A549 (cell line): ENCODE measurements at regions not wholly inside any gene's neighbourhood (a gene's known extent, or its start where the extent isn't known, plus 50 kb on each side); places are given as distances from the start of the nearest gene placed in this dataset.

Experiments
- ATAC-seq, 2 experiments: fragments of 200-7000 bp in 1 of 2; fragments of >200 bp in 1 of 2; cut with Nextera tagmentation in 1 of 2; cut with Tn5 transposase in 1 of 2; 3 replicates each; pipeline versions ENCODE4 v1.8.0 to v1.9.1; 2018 to 2020; ENCODE audit warnings: mild to moderate bottlenecking in 1 of 2, moderate library complexity in 1 of 2
- CTCF ChIA-PET: fragments of 300-600 bp; sonication (Branson Sonifier 250); formaldehyde crosslinking; extraction: SDS; loops from one replicate; lab custom pipeline; 2021; ENCODE audit warnings: antibody characterized with exemption, inconsistent platforms; lab: Yijun Ruan, JAX
- POLR2A ChIA-PET: fragments of 350-600 bp; formaldehyde crosslinking; extraction: SDS; loops from one replicate; lab custom pipeline; 2021; ENCODE audit warnings: antibody characterized with exemption, inconsistent platforms; lab: Yijun Ruan, JAX
- DNase-seq, 2 experiments: peaks; one replicate each; pipeline versions ENCODE4 v3.0.0 to v3.0.0-alpha.2; 2011 to 2016; ENCODE audit warnings: low read depth in 1 of 2, low spot score in 1 of 2
- FAIRE-seq: peaks from 2 replicates; lab custom pipeline; 2011; peaks lifted over from hg19 to GRCh38; lab: Jason Lieb, UNC
- H3K27ac ChIP-seq, 2 experiments: fragments of >200 bp; sonication (Bioruptor Twin); formaldehyde crosslinking; 3 replicates each; pipeline ENCODE4 v1.5.1; 2016 to 2017
- H3K4me1 ChIP-seq: fragments of >200 bp; sonication (Bioruptor Twin); formaldehyde crosslinking; 3 replicates; pipeline ENCODE4 v1.6.1; 2016
- H3K4me2 ChIP-seq: fragments of >200 bp; sonication (Bioruptor Twin); formaldehyde crosslinking; 3 replicates; pipeline ENCODE4 v1.6.1; 2016
- H3K4me3 ChIP-seq: fragments of >200 bp; sonication (Bioruptor Twin); formaldehyde crosslinking; 3 replicates; pipeline ENCODE4 v1.5.1; 2016
- H3K9me3 ChIP-seq: fragments of >200 bp; sonication (Bioruptor Twin); formaldehyde crosslinking; 3 replicates; pipeline ENCODE4 v1.6.1; 2016
- BHLHE40 ChIP-seq: IDR thresholded peaks from 2 replicates; pipeline ENCODE4 v1.6.1; 2012; ENCODE audit warnings: low read depth, low read length, inconsistent platforms
- CHD4 ChIP-seq: fragments of 200-600 bp; sonication (generic); IDR thresholded peaks from 2 replicates; pipeline ENCODE4 v1.6.1; 2016; ENCODE audit warnings: antibody characterized with exemption, mild to moderate bottlenecking, borderline replicate concordance
- CTCF ChIP-seq: fragments of >200 bp; sonication (Bioruptor Twin); formaldehyde crosslinking; IDR thresholded peaks from 3 replicates; pipeline ENCODE4 v1.5.1; 2016
- EHMT2 ChIP-seq: fragments of 200-600 bp; sonication (generic); IDR thresholded peaks from 2 replicates; pipeline ENCODE4 v1.6.1; 2016; ENCODE audit warnings: antibody characterized with exemption, low read depth, mild to moderate bottlenecking, moderate library complexity
- ELK1 ChIP-seq: fragments of 150-350 bp; IDR thresholded peaks from 2 replicates; pipeline ENCODE4 v1.6.1; 2014; ENCODE audit warnings: low read depth, mild to moderate bottlenecking, low read length
- FOXS1 ChIP-seq: fragments of 250-450 bp; sonication (Bioruptor Pico); IDR thresholded peaks from 2 replicates; pipeline ENCODE4 v1.5.0; 2020; ENCODE audit warnings: mild to moderate bottlenecking, moderate library complexity
- GATA3 ChIP-seq: IDR thresholded peaks from 2 replicates; pipeline ENCODE4 v1.6.1; 2012; ENCODE audit warnings: borderline replicate concordance
- HDAC2 ChIP-seq: fragments of 200-600 bp; sonication (generic); IDR thresholded peaks from 2 replicates; pipeline ENCODE4 v1.6.1; 2016
- HOXA7 ChIP-seq: fragments of 250-450 bp; sonication (Bioruptor Pico); IDR thresholded peaks from 2 replicates; pipeline ENCODE4 v1.5.0; 2020; ENCODE audit warnings: mild to moderate bottlenecking, moderate library complexity
- HOXB13 ChIP-seq: fragments of 250-450 bp; sonication (Bioruptor Pico); IDR thresholded peaks from 2 replicates; pipeline ENCODE4 v1.5.0; 2020; ENCODE audit warnings: low read depth, mild to moderate bottlenecking, moderate library complexity
- JUN ChIP-seq, 2 experiments: fragments of >200 bp; sonication (Bioruptor Twin); formaldehyde crosslinking; IDR thresholded peaks; 2 replicates in 1 of 2; 3 replicates in 1 of 2; pipeline ENCODE4 v1.6.1; 2016 to 2017
- KDM5A ChIP-seq: fragments of 200-600 bp; sonication (generic); IDR thresholded peaks from 2 replicates; pipeline ENCODE4 v1.6.1; 2016; ENCODE audit warnings: antibody characterized with exemption, mild to moderate bottlenecking
- MAFK ChIP-seq: fragments of 450-650 bp; IDR thresholded peaks from 2 replicates; pipeline ENCODE4 v1.6.1; 2014; ENCODE audit not compliant: partially characterized antibody
- MAZ ChIP-seq: fragments of 150-350 bp; IDR thresholded peaks from 2 replicates; pipeline ENCODE4 v1.6.1; 2014; ENCODE audit warnings: antibody characterized with exemption, low read depth, low read length, borderline replicate concordance
- NFE2L2 ChIP-seq: fragments of 150-350 bp; conservative IDR thresholded peaks from 2 replicates; pipeline ENCODE4 v1.6.1; 2014; ENCODE audit warnings: low read length
- NPAS2 ChIP-seq: fragments of 250-450 bp; sonication (Bioruptor Pico); IDR thresholded peaks from 2 replicates; pipeline ENCODE4 v1.8.0; 2022; ENCODE audit warnings: mild to moderate bottlenecking, moderate library complexity, borderline replicate concordance
- NR3C1 ChIP-seq: fragments of >200 bp; sonication (Bioruptor Twin); formaldehyde crosslinking; IDR thresholded peaks from 3 replicates; pipeline ENCODE4 v1.6.1; 2017
- PBX3 ChIP-seq: IDR thresholded peaks from 2 replicates; pipeline ENCODE4 v1.6.1; 2012
- POLR2AphosphoS2 ChIP-seq: conservative IDR thresholded peaks from 2 replicates; pipeline ENCODE4 v1.6.1; 2012; ENCODE audit warnings: low read length, improper control_type of control experiment, inconsistent platforms
- RAD21 ChIP-seq, 2 experiments: fragments of >200 bp in 1 of 2; sonication (Bioruptor Twin) in 1 of 2; formaldehyde crosslinking in 1 of 2; IDR thresholded peaks in 1 of 2; conservative IDR thresholded peaks in 1 of 2; 2 replicates in 1 of 2; 3 replicates in 1 of 2; pipeline ENCODE4 v1.6.1; 2012 to 2018; ENCODE audit warnings: inconsistent platforms in 1 of 2
- RFX5 ChIP-seq: fragments of 450-650 bp; IDR thresholded peaks from 2 replicates; pipeline ENCODE4 v1.7.1; 2014; ENCODE audit warnings: antibody characterized with exemption, mild to moderate bottlenecking, moderate library complexity
- RNF2 ChIP-seq: fragments of 200-600 bp; sonication (generic); IDR thresholded peaks from 2 replicates; pipeline ENCODE4 v1.6.1; 2016; ENCODE audit warnings: low read depth, mild to moderate bottlenecking, antibody characterized with exemption, moderate library complexity, borderline replicate concordance
- SMC3 ChIP-seq: fragments of >200 bp; sonication (Bioruptor Twin); formaldehyde crosslinking; IDR thresholded peaks from 3 replicates; pipeline ENCODE4 v1.6.1; 2018; ENCODE audit warnings: inconsistent platforms
- SREBF2 ChIP-seq: fragments of 450-650 bp; IDR thresholded peaks from 2 replicates; pipeline ENCODE4 v1.6.1; 2014; ENCODE audit warnings: mild to moderate bottlenecking, moderate library complexity
- TFCP2L1 ChIP-seq: fragments of 250-450 bp; sonication (Bioruptor Pico); IDR thresholded peaks from 2 replicates; pipeline ENCODE4 v1.5.0; 2021; ENCODE audit warnings: mild to moderate bottlenecking
- USF2 ChIP-seq: fragments of 450-650 bp; IDR thresholded peaks from 2 replicates; pipeline ENCODE4 v1.6.1; 2014; ENCODE audit warnings: antibody characterized with exemption
- ZC3H11A ChIP-seq: fragments of 450-650 bp; IDR thresholded peaks from 2 replicates; pipeline ENCODE4 v1.6.1; 2014; ENCODE audit warnings: antibody characterized with exemption, mild to moderate bottlenecking
- ZFP36 ChIP-seq: fragments of 450-650 bp; IDR thresholded peaks from 2 replicates; pipeline ENCODE4 v1.6.1; 2014; ENCODE audit warnings: borderline replicate concordance; ENCODE audit not compliant: partially characterized antibody
- ZSCAN20 ChIP-seq: fragments of 250-450 bp; sonication (Bioruptor Pico); IDR thresholded peaks from 2 replicates; pipeline ENCODE4 v1.8.0; 2022; ENCODE audit warnings: mild to moderate bottlenecking, moderate library complexity
- WGBS: methylation state at CpG from one replicate; pipeline ENCODE4 v1.1.6; 2017; ENCODE audit errors: missing lambda C conversion rate; 5-methylcytosine and 5-hydroxymethylcytosine counted together
- TF ChIP-seq, protein P1 (sequence below): fragments of 250-450 bp; sonication (Bioruptor Pico); IDR thresholded peaks from 2 replicates; pipeline ENCODE4 v1.5.0; 2020; ENCODE audit warnings: low read depth, mild to moderate bottlenecking, moderate library complexity

DNA sequence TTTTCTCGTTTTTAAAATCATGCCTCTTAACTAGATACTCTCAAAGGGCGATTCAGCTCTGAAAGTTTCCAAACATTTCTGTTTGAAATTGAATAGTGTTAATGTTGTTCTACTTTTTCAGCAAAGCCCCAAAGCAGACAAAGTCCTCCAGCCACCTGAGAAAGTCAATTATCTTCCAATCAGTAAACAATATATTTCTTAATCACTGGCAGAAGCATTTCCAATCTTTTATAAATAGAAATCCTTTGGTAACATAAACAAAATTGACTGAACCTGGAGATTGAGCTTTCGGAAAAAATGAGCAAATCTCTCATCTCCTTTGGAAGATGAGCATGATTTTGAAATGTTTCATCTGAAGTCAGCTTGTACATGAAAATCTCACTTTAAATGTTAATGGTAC lies 84.4 kb upstream of the FIBIN start:
- no peak for TF ChIP-seq FOXS1
- no peak for TF ChIP-seq ZFP36
- TF ChIP-seq PBX3, result no peak
- TF ChIP-seq ZC3H11A, result no peak
- TF ChIP-seq HOXB13, result no peak
- no peak for TF ChIP-seq MAZ
- TF ChIP-seq TFCP2L1 (CRISPR knock-in tag), result no peak
- no peak for TF ChIP-seq SREBF2
- no peak for TF ChIP-seq GATA3
- no peak for TF ChIP-seq RNF2
- no peak for TF ChIP-seq ELK1
- no peak for TF ChIP-seq EHMT2
- TF ChIP-seq HDAC2, result no peak
- no peak for TF ChIP-seq POLR2AphosphoS2
- no peak for TF ChIP-seq KDM5A
- TF ChIP-seq, protein P1, sequence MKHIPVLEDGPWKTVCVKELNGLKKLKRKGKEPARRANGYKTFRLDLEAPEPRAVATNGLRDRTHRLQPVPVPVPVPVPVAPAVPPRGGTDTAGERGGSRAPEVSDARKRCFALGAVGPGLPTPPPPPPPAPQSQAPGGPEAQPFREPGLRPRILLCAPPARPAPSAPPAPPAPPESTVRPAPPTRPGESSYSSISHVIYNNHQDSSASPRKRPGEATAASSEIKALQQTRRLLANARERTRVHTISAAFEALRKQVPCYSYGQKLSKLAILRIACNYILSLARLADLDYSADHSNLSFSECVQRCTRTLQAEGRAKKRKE (CRISPR knock-in tag), result no peak
- TF ChIP-seq ZSCAN20 (CRISPR knock-in tag), result no peak
- no peak for TF ChIP-seq NR3C1
- TF ChIP-seq NPAS2 (CRISPR knock-in tag), result no peak
- no peaks in the 10 kb centered on the region for H3K9me3 ChIP-seq
- ATAC-seq, result no peak
- ChIA-PET CTCF (no interaction called here), POLR2A (no interaction called here)
- DNase-seq, result no peak
- H3K4me3 ChIP-seq, result no peak overlapping the region
- no peaks in the 10 kb centered on the region for H3K4me1 ChIP-seq
- no peak for FAIRE-seq
- WGBS, result 2% methylated on average over 3 of the region's 3 CpGs
- no peak overlapping the region for H3K27ac ChIP-seq
- H3K4me2 ChIP-seq, result no peak overlapping the region

DNA sequence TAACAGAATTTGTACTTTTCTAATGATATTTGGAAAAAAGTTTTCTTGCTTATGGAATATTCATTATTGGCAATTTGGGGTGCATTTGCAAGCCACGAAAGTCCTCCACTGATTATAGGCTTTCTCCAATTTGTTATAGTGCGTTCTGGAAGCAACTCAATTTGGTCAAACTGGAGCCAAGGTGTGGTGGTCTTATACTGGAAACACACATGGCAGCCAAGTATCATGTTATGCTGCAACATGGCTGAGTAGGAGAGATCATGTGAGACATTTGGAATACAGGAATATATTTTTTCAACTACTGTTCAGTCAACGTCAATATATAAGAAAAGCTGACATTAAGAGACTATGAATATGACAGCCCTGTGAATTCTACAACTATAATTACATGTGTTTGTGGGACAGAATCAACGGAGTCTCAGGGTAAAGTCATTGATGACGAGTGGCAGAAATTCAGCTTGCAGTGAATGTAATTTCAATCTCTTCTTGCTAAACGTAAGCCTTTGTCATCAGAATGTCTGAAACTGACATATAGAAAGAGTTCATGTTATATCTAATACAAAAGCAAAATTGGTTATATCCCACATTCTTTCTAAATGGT lies 83.8 kb upstream of the FIBIN start:
- FAIRE-seq, result no peak
- CTCF ChIA-PET, result no interaction called here
- Histone ChIP-seq H3K4me1 (no peaks in the 10 kb centered on the region), H3K4me3 (no peak overlapping the region), H3K9me3 (no peaks in the 10 kb centered on the region), H3K4me2 (no peak overlapping the region), H3K27ac (no peak overlapping the region)
- 2% methylated on average over 6 of the region's 6 CpGs for WGBS
- ATAC-seq, result no peak
- TF ChIP-seq CHD4 (no peak), USF2 (no peak), HDAC2 (no peak), SMC3 (no peak), ZSCAN20 (CRISPR knock-in tag) (no peak), RNF2 (no peak), ZC3H11A (no peak), FOXS1 (no peak)
- DNase-seq, result no peak
- POLR2A ChIA-PET, result no interaction called here

DNA sequence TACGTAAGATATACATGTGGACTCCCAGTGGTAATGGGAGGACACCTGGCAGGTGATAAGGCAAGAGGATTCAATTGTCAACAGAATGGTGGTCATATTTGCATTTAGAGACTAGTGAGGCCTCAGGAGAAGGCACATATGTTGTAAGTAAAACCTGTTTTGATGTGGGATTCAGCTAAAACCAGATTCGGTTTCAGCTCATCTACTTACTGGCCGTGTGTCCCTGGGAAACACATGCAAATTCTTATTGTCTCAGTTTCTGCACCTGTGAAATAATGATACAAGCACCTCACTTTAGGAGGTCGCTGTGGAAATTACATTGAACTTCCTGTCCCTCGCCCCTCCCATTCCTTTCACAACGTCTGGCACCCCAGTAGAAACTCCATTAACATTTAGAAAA lies 78.9 kb upstream of the FIBIN start:
- CTCF ChIA-PET, result no interaction called here
- no peak overlapping the region for H3K27ac ChIP-seq
- 14% methylated on average over 6 of the region's 6 CpGs for WGBS
- TF ChIP-seq, protein P1 (CRISPR knock-in tag), result no peak
- TF ChIP-seq CTCF (no peak), MAFK (no peak), NFE2L2 (no peak), JUN (IDR thresholded peaks at IDR 0.05) (no peak), HDAC2 (no peak), HOXA7 (CRISPR knock-in tag) (no peak), NR3C1 (no peak), RNF2 (no peak), RFX5 (no peak), SMC3 (no peak), BHLHE40 (no peak), ZSCAN20 (CRISPR knock-in tag) (no peak), RAD21 (conservative IDR thresholded peaks at IDR 0.05 in 1 of 2, IDR thresholded peaks at IDR 0.05 in 1 of 2) (no peak)

More for the DNA sequence above, 78.9 kb upstream of the FIBIN start:
- H3K4me3 ChIP-seq, result no peak overlapping the region
- DNase-seq (no peak), ATAC-seq (no peak), FAIRE-seq (no peak)
- POLR2A ChIA-PET, result no interaction called here
- no peaks in the 10 kb centered on the region for H3K4me1 ChIP-seq
- H3K4me2 ChIP-seq, result no peak overlapping the region
- no peaks in the 10 kb centered on the region for H3K9me3 ChIP-seq
